ENCODE measurements at regions not wholly inside any gene's neighbourhood (a gene's known extent, or its start where the extent isn't known, plus 50 kb on each side); places are given as distances from the start of the nearest gene placed in this dataset.

- no peak overlapping the region for H3K23ac ChIP-seq (ENCODE audit: low read depth, low read length)
- H3K4me1 ChIP-seq (ENCODE audit: control insufficient read depth, insufficient read depth, low read length) = no peaks in the 10 kb centered on the region
- no peak overlapping the region for H2AFZ ChIP-seq (replicated peaks; ENCODE audit: low read length, poor library complexity)
- H3K9ac ChIP-seq (ENCODE audit: low read depth, low read length) = no peak overlapping the region
- H3K14ac ChIP-seq (replicated peaks; ENCODE audit: low read depth, low read length) = no peak overlapping the region
- H3K27me3 ChIP-seq (ENCODE audit: control insufficient read depth, insufficient read depth, low read length) = peaks cover 15% of the 10 kb centered on the region
- no peak overlapping the region for H3K4ac ChIP-seq (ENCODE audit: low read depth, low read length)
- no peak overlapping the region for H2BK15ac ChIP-seq (ENCODE audit: low read depth, low read length)
- dilution Hi-C loops (cut with HindIII; ENCODE audit: low sequenced_read_pairs, unreplicated experiment) = no loop called here
- no peak overlapping the region for H4K5ac ChIP-seq (ENCODE audit: low read depth, low read length)
- no peak overlapping the region for H3K18ac ChIP-seq (ENCODE audit: low read depth, low read length)
- H4K8ac ChIP-seq (ENCODE audit: low read depth in 2 of 2, low read length in 2 of 2) = no peak overlapping the region
- H4K20me1 ChIP-seq (ENCODE audit: insufficient read depth, low read length) = no peaks in the 10 kb centered on the region
- H3K36me3 ChIP-seq (ENCODE audit: control insufficient read depth, insufficient read depth, low read length) = no peaks in the 10 kb centered on the region
- H3K4me3 ChIP-seq (ENCODE audit: insufficient read depth, low read depth, low read length) = no peak overlapping the region
- no peak overlapping the region for H2AK5ac ChIP-seq (ENCODE audit: low read depth, low read length)
- no peak overlapping the region for H4K91ac ChIP-seq (ENCODE audit: insufficient read depth, low read depth, low read length)
- in situ Hi-C loops (cut with MboI; ENCODE audit: low sequenced_read_pairs) = no loop called here
- H3K27ac ChIP-seq (ENCODE audit: insufficient read depth, low read length) = no peak overlapping the region
- ATAC-seq (ENCODE audit: low read depth) (no peak), DNase-seq (no peak)
- no peak overlapping the region for H3K4me2 ChIP-seq (ENCODE audit: low read depth, low read length)
- no TSS peak for BruUV-seq (replicated peaks)
- TF ChIP-seq RCOR1 (IDR thresholded peaks at IDR 0.05; ENCODE audit: insufficient replicate concordance, low read length) (no peak), CTCF (conservative IDR thresholded peaks at IDR 0.05; ENCODE audit: low read depth, low read length) (no peak), USF2 (IDR thresholded peaks at IDR 0.05; ENCODE audit: low read depth, low read length) (no peak), CHD1 (IDR thresholded peaks at IDR 0.05; ENCODE audit: low read depth, low read length) (no peak), CEBPB (IDR thresholded peaks at IDR 0.05; ENCODE audit: low read depth, low read length) (no peak)
- ChIA-PET POLR2A (ENCODE audit: unreplicated experiment) (no interaction called here), CTCF (no interaction called here)
- no peaks in the 10 kb centered on the region for H3K9me1 ChIP-seq (ENCODE audit: insufficient read depth, low read length)
- no CpG with 5 or more reads among the region's 3 CpGs for WGBS, 2 experiments (ENCODE audit: extremely low coverage in 2 of 2, insufficient read length in 1 of 2)
- no peak overlapping the region for H2BK20ac ChIP-seq (ENCODE audit: low read depth, low read length)
- H2BK5ac ChIP-seq (ENCODE audit: low read depth, low read length, poor library complexity, severe bottlenecking) = no peak overlapping the region
- intact Hi-C loops (cut with micrococcal nuclease) = no loop called here
- no peaks in the 10 kb centered on the region for H3K9me3 ChIP-seq (ENCODE audit: control insufficient read depth, insufficient read depth, low read length)
- H2BK120ac ChIP-seq (ENCODE audit: low read depth, low read length) = no peak overlapping the region
- no peak overlapping the region for H2AK9ac ChIP-seq (replicated peaks; ENCODE audit: low read depth, low read length, poor library complexity)
- no peaks in the 10 kb centered on the region for H3K79me1 ChIP-seq (ENCODE audit: low read depth in 1 of 2, low read length in 2 of 2)
- H3K56ac ChIP-seq (ENCODE audit: extremely low read depth, insufficient read depth, low read length) = no peak overlapping the region
Measured at GRCh38 chr7:45242698-45243097, 85.1 kb downstream of the RAMP3 start.
